HL-60 (cell line): ENCODE measurements at regions not wholly inside any gene's neighbourhood (a gene's known extent, or its start where the extent isn't known, plus 50 kb on each side); places are given as distances from the start of the nearest gene placed in this dataset.

Source experiments
- DNase-seq, 2 experiments: peaks; one replicate each; pipeline ENCODE4 v3.0.0-alpha.2; 2010 to 2020; ENCODE audit warnings: low read depth in 1 of 2, low spot score in 1 of 2
- H3K27ac ChIP-seq: fragments of 250-450 bp; sonication (Bioruptor Pico); replicated peaks from 2 replicates; pipeline ENCODE4 v1.5.1; 2020; ENCODE audit warnings: mild to moderate bottlenecking, moderate library complexity
- H3K27me3 ChIP-seq: fragments of 250-450 bp; sonication (Bioruptor Pico); 2 replicates; pipeline ENCODE4 v1.5.1; 2021; ENCODE audit warnings: mild to moderate bottlenecking, moderate library complexity; ENCODE audit not compliant: insufficient read depth, poor library complexity, severe bottlenecking
- H3K4me3 ChIP-seq: replicated peaks from 2 replicates; pipeline ENCODE4 v1.5.1; 2011; ENCODE audit warnings: mild to moderate bottlenecking, control low read depth, low read length; ENCODE audit not compliant: insufficient read depth
- CTCF ChIP-seq: IDR thresholded peaks from one replicate; pipeline ENCODE4 v1.5.1; 2011; ENCODE audit warnings: low read length, control low read depth, inconsistent platforms; ENCODE audit not compliant: insufficient read depth
- GABPA ChIP-seq: IDR thresholded peaks from 2 replicates; pipeline ENCODE4 v1.6.1; 2012; ENCODE audit warnings: low read depth
- POLR2AphosphoS5 ChIP-seq: IDR thresholded peaks from 2 replicates; pipeline ENCODE4 v1.6.1; 2012; ENCODE audit warnings: low read depth
- REST ChIP-seq: IDR thresholded peaks from 2 replicates; pipeline ENCODE4 v1.6.1; 2012; ENCODE audit warnings: low read depth; ENCODE audit not compliant: insufficient replicate concordance
- SPI1 ChIP-seq: IDR thresholded peaks from 2 replicates; pipeline ENCODE4 v1.6.1; 2012; ENCODE audit warnings: low read depth, mild to moderate bottlenecking, borderline replicate concordance

GRCh38 chr5:73322437-73323076, 126.0 kb downstream of the FOXD1 start:
- no peak for DNase-seq
- no peak for TF ChIP-seq GABPA
- no peak for TF ChIP-seq POLR2AphosphoS5
- TF ChIP-seq CTCF: no peak
- TF ChIP-seq SPI1: no peak
- no peak for TF ChIP-seq REST
- Histone ChIP-seq H3K4me3 (no peak overlapping the region), H3K27me3 (no peaks in the 10 kb centered on the region), H3K27ac (no peak overlapping the region)

GRCh38 chr5:73321757-73322436, 126.7 kb downstream of the FOXD1 start:
- Histone ChIP-seq H3K4me3 (no peak overlapping the region), H3K27me3 (no peaks in the 10 kb centered on the region), H3K27ac (no peak overlapping the region)
- TF ChIP-seq GABPA: no peak
- no peak for TF ChIP-seq REST
- no peak for TF ChIP-seq POLR2AphosphoS5
- no peak for DNase-seq

GRCh38 chr5:73319036-73319435, 129.5 kb downstream of the FOXD1 start:
- Histone ChIP-seq H3K4me3 (no peak overlapping the region), H3K27me3 (no peaks in the 10 kb centered on the region), H3K27ac (no peak overlapping the region)
- DNase-seq: no peak
- no peak for TF ChIP-seq SPI1
- no peak for TF ChIP-seq CTCF
- TF ChIP-seq POLR2AphosphoS5: no peak
- TF ChIP-seq REST: no peak
- no peak for TF ChIP-seq GABPA
